ENCODE measurements at regions not wholly inside any gene's neighbourhood (a gene's known extent, or its start where the extent isn't known, plus 50 kb on each side); places are given as distances from the start of the nearest gene placed in this dataset.

GRCh38 chr4:124432500-124432899, 280.0 kb downstream of the ANKRD50 start:
- POLR2A ChIA-PET, result no interaction called here
- H3K9ac ChIP-seq (ENCODE audit: low read length), result no peak overlapping the region

GRCh38 chr4:124433044-124433443, 279.5 kb downstream of the ANKRD50 start:
- H3K36me3 ChIP-seq (replicated peaks in 1 of 2; ENCODE audit: control extremely low read depth in 1 of 2, control insufficient read depth in 1 of 2, extremely low read depth in 1 of 2, insufficient read depth in 2 of 2, low read length in 1 of 2), result no peaks in the 10 kb centered on the region
- H3K9me3 Mint-ChIP-seq (ENCODE audit: insufficient read depth), result no peaks in the 10 kb centered on the region

More at GRCh38 chr4:124432500-124432899, 280.0 kb downstream of the ANKRD50 start:
- Histone ChIP-seq H3K36me3 (replicated peaks in 1 of 2; ENCODE audit: control extremely low read depth in 1 of 2, control insufficient read depth in 1 of 2, extremely low read depth in 1 of 2, insufficient read depth in 2 of 2, low read length in 1 of 2) (no peaks in the 10 kb centered on the region), H3K4me1 (ENCODE audit: control insufficient read depth in 2 of 2, insufficient read depth in 2 of 2, low read length in 2 of 2) (peaks cover 0 to 2% of the 10 kb centered on the region in 2 donors), H3K79me2 (ENCODE audit: control insufficient read depth, insufficient read depth, low read length) (no peaks in the 10 kb centered on the region), H3K27ac (ENCODE audit: low read length in 2 of 2) (no peak overlapping the region), H3K4me2 (replicated peaks; ENCODE audit: low read depth, low read length, poor library complexity, severe bottlenecking) (no peak overlapping the region), H2AFZ (ENCODE audit: insufficient read depth, low read depth, low read length, poor library complexity, severe bottlenecking) (no peak overlapping the region), H4K20me1 (ENCODE audit: control insufficient read depth, insufficient read depth, low read length, poor library complexity, severe bottlenecking) (no peaks in the 10 kb centered on the region), H3K4me3 (ENCODE audit: control extremely low read depth in 1 of 5, extremely low read depth in 1 of 5, insufficient read depth in 1 of 5, low read depth in 2 of 5, low read length in 4 of 5) (no peak overlapping the region), H3K27me3 (replicated peaks in 1 of 4; ENCODE audit: control extremely low read depth in 1 of 4, control insufficient read depth in 3 of 4, insufficient read depth in 4 of 4, low read length in 3 of 4) (no peaks in the 10 kb centered on the region), H3K9me3 (ENCODE audit: control extremely low read depth in 1 of 3, control insufficient read depth in 2 of 3, insufficient read depth in 1 of 3, low read length in 2 of 3) (peaks cover 0 to 6% (median 0%) of the 10 kb centered on the region in 3 donors)
- Mint-ChIP-seq H3K27ac (no peak overlapping the region), H3K9me3 (ENCODE audit: insufficient read depth) (no peaks in the 10 kb centered on the region), H3K4me3 (no peak overlapping the region), H3K27me3 (no peaks in the 10 kb centered on the region), H3K4me1 (peaks cover 6% of the 10 kb centered on the region)
- intact Hi-C loops (cut with micrococcal nuclease), result no loop called here
- WGBS (ENCODE audit: insufficient coverage), result no CpG with 5 or more reads among the region's 4 CpGs
- CTCF ChIA-PET, result no interaction called here
- TF ChIP-seq EZH2 (IDR thresholded peaks at IDR 0.05; ENCODE audit: borderline replicate concordance, insufficient read depth, low read depth, low read length, poor library complexity, severe bottlenecking) (no peak), CTCF (IDR thresholded peaks at IDR 0.05) (no peak)
- ATAC-seq (ENCODE audit: low read depth) (no peak), DNase-seq (no peak)

More at GRCh38 chr4:124433044-124433443, 279.5 kb downstream of the ANKRD50 start:
- peaks cover 6% of the 10 kb centered on the region for H3K4me1 Mint-ChIP-seq
- WGBS (ENCODE audit: insufficient coverage), result 60% methylated on average over 1 of the region's 3 CpGs
- Histone ChIP-seq H3K9me3 (ENCODE audit: control extremely low read depth in 1 of 3, control insufficient read depth in 2 of 3, insufficient read depth in 1 of 3, low read length in 2 of 3) (peaks cover 0 to 6% (median 0%) of the 10 kb centered on the region in 3 donors), H3K4me1 (ENCODE audit: control insufficient read depth in 2 of 2, insufficient read depth in 2 of 2, low read length in 2 of 2) (peaks cover 0 to 2% of the 10 kb centered on the region in 2 donors), H2AFZ (ENCODE audit: insufficient read depth, low read depth, low read length, poor library complexity, severe bottlenecking) (no peak overlapping the region), H3K79me2 (ENCODE audit: control insufficient read depth, insufficient read depth, low read length) (no peaks in the 10 kb centered on the region), H3K4me3 (ENCODE audit: control extremely low read depth in 1 of 5, extremely low read depth in 1 of 5, insufficient read depth in 1 of 5, low read depth in 2 of 5, low read length in 4 of 5) (no peak overlapping the region), H3K27me3 (replicated peaks in 1 of 4; ENCODE audit: control extremely low read depth in 1 of 4, control insufficient read depth in 3 of 4, insufficient read depth in 4 of 4, low read length in 3 of 4) (no peaks in the 10 kb centered on the region), H3K9ac (ENCODE audit: low read length) (no peak overlapping the region), H3K4me2 (replicated peaks; ENCODE audit: low read depth, low read length, poor library complexity, severe bottlenecking) (no peak overlapping the region), H3K27ac (ENCODE audit: low read length in 2 of 2) (no peak overlapping the region), H4K20me1 (ENCODE audit: control insufficient read depth, insufficient read depth, low read length, poor library complexity, severe bottlenecking) (no peaks in the 10 kb centered on the region)
- no peaks in the 10 kb centered on the region for H3K27me3 Mint-ChIP-seq
- no peak for TF ChIP-seq EZH2 (IDR thresholded peaks at IDR 0.05; ENCODE audit: borderline replicate concordance, insufficient read depth, low read depth, low read length, poor library complexity, severe bottlenecking)
- TF ChIP-seq CTCF (IDR thresholded peaks at IDR 0.05), result no peak
- no peak for ATAC-seq (ENCODE audit: low read depth)
- H3K4me3 Mint-ChIP-seq, result no peak overlapping the region
- DNase-seq, result no peak
- ChIA-PET CTCF (no interaction called here), POLR2A (no interaction called here)
- intact Hi-C loops (cut with micrococcal nuclease), result no loop called here
- no peak overlapping the region for H3K27ac Mint-ChIP-seq

All from B cell (primary cell).